ENCODE measurements at regions not wholly inside any gene's neighbourhood (a gene's known extent, or its start where the extent isn't known, plus 50 kb on each side); places are given as distances from the start of the nearest gene placed in this dataset.

DNA sequence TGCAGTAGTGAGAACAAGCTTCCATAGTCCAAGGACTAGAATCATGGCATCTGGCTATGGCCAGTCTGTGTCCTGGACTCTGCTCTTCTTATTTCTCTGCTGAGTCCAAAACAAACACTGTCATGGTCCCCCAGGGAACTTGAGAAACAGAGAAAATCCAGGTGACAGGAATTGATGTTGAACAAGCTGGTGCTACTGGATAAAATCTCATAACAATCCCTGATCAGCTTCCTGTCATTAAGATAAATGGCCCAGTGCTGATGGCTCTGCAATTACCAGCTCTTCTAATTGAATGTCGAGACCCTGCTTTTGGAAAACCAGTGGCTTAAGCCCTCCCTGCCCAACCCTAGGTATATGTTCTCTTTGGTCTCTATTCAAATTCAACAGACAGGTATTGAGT is 58.8 kb upstream of the ARHGAP36 start:
- TF ChIP-seq, protein P1, sequence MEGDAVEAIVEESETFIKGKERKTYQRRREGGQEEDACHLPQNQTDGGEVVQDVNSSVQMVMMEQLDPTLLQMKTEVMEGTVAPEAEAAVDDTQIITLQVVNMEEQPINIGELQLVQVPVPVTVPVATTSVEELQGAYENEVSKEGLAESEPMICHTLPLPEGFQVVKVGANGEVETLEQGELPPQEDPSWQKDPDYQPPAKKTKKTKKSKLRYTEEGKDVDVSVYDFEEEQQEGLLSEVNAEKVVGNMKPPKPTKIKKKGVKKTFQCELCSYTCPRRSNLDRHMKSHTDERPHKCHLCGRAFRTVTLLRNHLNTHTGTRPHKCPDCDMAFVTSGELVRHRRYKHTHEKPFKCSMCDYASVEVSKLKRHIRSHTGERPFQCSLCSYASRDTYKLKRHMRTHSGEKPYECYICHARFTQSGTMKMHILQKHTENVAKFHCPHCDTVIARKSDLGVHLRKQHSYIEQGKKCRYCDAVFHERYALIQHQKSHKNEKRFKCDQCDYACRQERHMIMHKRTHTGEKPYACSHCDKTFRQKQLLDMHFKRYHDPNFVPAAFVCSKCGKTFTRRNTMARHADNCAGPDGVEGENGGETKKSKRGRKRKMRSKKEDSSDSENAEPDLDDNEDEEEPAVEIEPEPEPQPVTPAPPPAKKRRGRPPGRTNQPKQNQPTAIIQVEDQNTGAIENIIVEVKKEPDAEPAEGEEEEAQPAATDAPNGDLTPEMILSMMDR (IDR thresholded peaks at IDR 0.05): no peak
- no peak for TF ChIP-seq POLR2A (IDR thresholded peaks at IDR 0.05)
